GM12891 (cell line): ENCODE measurements at regions not wholly inside any gene's neighbourhood (a gene's known extent, or its start where the extent isn't known, plus 50 kb on each side); places are given as distances from the start of the nearest gene placed in this dataset.

Experiments
- DNase-seq: peaks from one replicate; pipeline ENCODE4 v3.0.0; 2011; ENCODE audit warnings: low spot score; ENCODE audit not compliant: insufficient read length
- FAIRE-seq: peaks from 2 replicates; lab custom pipeline; 2011; peaks lifted over from hg19 to GRCh38; lab: Jason Lieb, UNC
- PAX5 ChIP-seq: IDR thresholded peaks from 2 replicates; pipeline ENCODE4 v1.6.1; 2011; ENCODE audit warnings: low read length, moderate library complexity, mild to moderate bottlenecking; ENCODE audit not compliant: insufficient read depth, severe bottlenecking
- POLR2A ChIP-seq: IDR thresholded peaks from 2 replicates; pipeline ENCODE4 v1.6.1; 2011; ENCODE audit warnings: low read depth, low read length, control low read depth
- POLR2AphosphoS5 ChIP-seq: IDR thresholded peaks from 2 replicates; pipeline ENCODE4 v1.6.1; 2011; ENCODE audit warnings: low read depth, low read length, control low read depth
- POU2F2 ChIP-seq: IDR thresholded peaks from 2 replicates; pipeline ENCODE4 v1.6.1; 2011; ENCODE audit warnings: low read depth, mild to moderate bottlenecking, control low read depth, low read length, moderate library complexity
- SPI1 ChIP-seq: IDR thresholded peaks from 2 replicates; pipeline ENCODE4 v1.6.1; 2011; ENCODE audit warnings: low read depth, low read length, control low read depth
- TAF1 ChIP-seq: IDR thresholded peaks from 2 replicates; pipeline ENCODE4 v1.6.1; 2011; ENCODE audit warnings: low read depth, low read length, control low read depth

DNA sequence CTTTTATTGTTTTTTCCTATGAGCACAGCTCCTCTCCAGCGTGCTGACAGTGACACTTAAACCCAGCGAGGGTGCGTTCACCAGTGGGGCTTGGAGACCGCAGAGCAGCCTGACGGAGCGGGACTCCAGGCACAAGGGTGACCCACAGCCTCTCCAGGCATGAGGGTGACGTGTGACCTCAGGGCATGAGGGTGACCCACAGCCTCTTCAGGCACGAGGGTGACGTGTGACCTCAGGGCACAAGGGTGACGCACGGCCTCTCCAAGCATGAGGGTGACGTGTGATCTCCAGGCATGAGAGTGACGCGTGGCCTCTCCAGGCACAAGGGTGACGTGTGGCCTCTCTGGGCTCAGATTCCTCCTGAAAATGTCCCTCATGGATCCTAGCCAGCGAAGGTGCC is 164.3 kb upstream of the TCERG1L start:
- no peak for FAIRE-seq
- no peak for DNase-seq
- no peak for TF ChIP-seq SPI1
- no peak for TF ChIP-seq PAX5
- TF ChIP-seq TAF1: no peak
- no peak for TF ChIP-seq POLR2AphosphoS5
- TF ChIP-seq POU2F2: no peak
- TF ChIP-seq POLR2A: no peak

- no peak for DNase-seq
- TF ChIP-seq PAX5 (no peak), TAF1 (no peak), POU2F2 (no peak), POLR2AphosphoS5 (no peak), POLR2A (no peak), SPI1 (no peak)
- FAIRE-seq: no peak
Observed at GRCh38 chr10:131477457-131478121, 166.1 kb upstream of the TCERG1L start.

- TF ChIP-seq TAF1 (no peak), SPI1 (no peak), POU2F2 (no peak), PAX5 (no peak), POLR2A (no peak), POLR2AphosphoS5 (no peak)
- FAIRE-seq (no peak), DNase-seq (no peak)
Observed at GRCh38 chr10:131478377-131478989, 167.0 kb upstream of the TCERG1L start.

- TF ChIP-seq PAX5: no peak
- no peak for TF ChIP-seq POLR2A
- TF ChIP-seq POLR2AphosphoS5: no peak
- no peak for TF ChIP-seq TAF1
- TF ChIP-seq POU2F2: no peak
- no peak for TF ChIP-seq SPI1
- no peak for FAIRE-seq
Observed at GRCh38 chr10:131480066-131480465, 168.5 kb upstream of the TCERG1L start.

GRCh38 chr10:131480861-131481260 is 169.3 kb upstream of the TCERG1L start:
- FAIRE-seq (no peak), DNase-seq (no peak)
- TF ChIP-seq POLR2A (no peak), TAF1 (no peak), SPI1 (no peak), POU2F2 (no peak), POLR2AphosphoS5 (no peak), PAX5 (no peak)

More at GRCh38 chr10:131480066-131480465, 168.5 kb upstream of the TCERG1L start:
- DNase-seq: no peak

DNA sequence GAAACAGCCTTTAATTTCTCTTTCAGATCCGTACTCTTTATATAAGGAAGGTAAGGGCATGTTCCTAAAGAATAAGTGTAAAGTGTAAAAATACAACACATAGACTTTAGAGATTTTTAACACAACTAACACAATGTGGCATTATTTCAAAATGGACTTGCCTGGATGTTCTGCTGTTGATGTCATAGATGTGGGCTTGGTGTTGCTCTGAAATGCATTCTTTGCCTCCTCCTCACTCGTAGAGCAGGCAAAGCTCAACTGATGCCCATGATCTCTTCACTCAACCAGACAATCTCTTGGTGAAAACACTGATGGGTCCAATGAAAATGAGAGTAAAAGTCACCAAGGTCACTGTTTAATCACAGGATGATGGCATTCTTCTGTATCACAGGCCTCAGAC is 174.2 kb upstream of the TCERG1L start:
- FAIRE-seq (no peak), DNase-seq (no peak)
- no peak for TF ChIP-seq POLR2A
- TF ChIP-seq POU2F2: no peak
- TF ChIP-seq TAF1: no peak
- TF ChIP-seq PAX5: no peak
- no peak for TF ChIP-seq SPI1
- TF ChIP-seq POLR2AphosphoS5: no peak

- FAIRE-seq (no peak), DNase-seq (no peak)
- TF ChIP-seq SPI1 (no peak), POU2F2 (no peak), TAF1 (no peak), POLR2AphosphoS5 (no peak), POLR2A (no peak), PAX5 (no peak)
Observed at GRCh38 chr10:131487822-131488221, 176.3 kb upstream of the TCERG1L start.

GRCh38 chr10:131490991-131491594 is 179.6 kb upstream of the TCERG1L start:
- DNase-seq (no peak), FAIRE-seq (no peak)
- TF ChIP-seq POLR2A (no peak), PAX5 (no peak), POU2F2 (no peak), TAF1 (no peak), POLR2AphosphoS5 (no peak), SPI1 (no peak)

- no peak for TF ChIP-seq POLR2A
- TF ChIP-seq TAF1: no peak
- no peak for TF ChIP-seq POU2F2
- TF ChIP-seq PAX5: no peak
- no peak for TF ChIP-seq POLR2AphosphoS5
- no peak for TF ChIP-seq SPI1
- FAIRE-seq: peak; percentile 64
Observed at GRCh38 chr10:131492211-131492857, 180.8 kb upstream of the TCERG1L start.

GRCh38 chr10:131493432-131493831 is 181.9 kb upstream of the TCERG1L start:
- FAIRE-seq (no peak), DNase-seq (no peak)
- TF ChIP-seq POU2F2 (no peak), TAF1 (no peak), PAX5 (no peak), POLR2A (no peak), POLR2AphosphoS5 (no peak), SPI1 (no peak)

More at GRCh38 chr10:131492211-131492857, 180.8 kb upstream of the TCERG1L start:
- no peak for DNase-seq

GRCh38 chr10:131494451-131494850 is 182.9 kb upstream of the TCERG1L start:
- TF ChIP-seq POLR2AphosphoS5 (no peak), PAX5 (no peak), TAF1 (no peak)
- DNase-seq: no peak
- FAIRE-seq: no peak
